DOHH2 (cell line): ENCODE measurements at regions not wholly inside any gene's neighbourhood (a gene's known extent, or its start where the extent isn't known, plus 50 kb on each side); places are given as distances from the start of the nearest gene placed in this dataset.
"Not testable (repeated sequence)": the region's sequence is repeated elsewhere in the genome, so short reads cannot be mapped to it uniquely, and the experiment has no call there.

Experiments used
- H3F3A ChIP-seq: fragments of 200-600 bp; sonication (generic), shearing (Covaris generic); 2 replicates; pipeline ENCODE4 v1.6.0; 2016; ENCODE audit warnings: antibody characterized with exemption, mild to moderate bottlenecking; ENCODE audit not compliant: control insufficient read depth, insufficient read depth
- H3K27ac ChIP-seq: fragments of 200-600 bp; sonication (generic); 2 replicates; pipeline ENCODE4 v1.5.1; 2014; ENCODE audit warnings: low read depth, mild to moderate bottlenecking, low read length, moderate library complexity
- H3K27me3 ChIP-seq: fragments of 200-600 bp; sonication (generic); 2 replicates; pipeline ENCODE4 v1.6.1; 2014; ENCODE audit warnings: mild to moderate bottlenecking, low read length, mixed read lengths; ENCODE audit not compliant: control insufficient read depth
- H3K36me3 ChIP-seq: fragments of 200-600 bp; sonication (generic); 2 replicates; pipeline ENCODE4 v1.6.1; 2014; ENCODE audit warnings: mild to moderate bottlenecking, low read length, moderate library complexity, mixed read lengths; ENCODE audit not compliant: control insufficient read depth
- H3K4me1 ChIP-seq: fragments of 200-600 bp; sonication (generic); 2 replicates; pipeline ENCODE4 v1.6.1; 2014; ENCODE audit warnings: mild to moderate bottlenecking, low read length, mixed read lengths; ENCODE audit not compliant: control insufficient read depth
- H3K4me2 ChIP-seq: fragments of 200-600 bp; sonication (generic); 2 replicates; pipeline ENCODE4 v1.6.0; 2014; ENCODE audit warnings: mild to moderate bottlenecking, low read length, moderate library complexity
- H3K4me3 ChIP-seq: fragments of 200-600 bp; sonication (generic); 2 replicates; pipeline ENCODE4 v1.5.1; 2014; ENCODE audit warnings: mild to moderate bottlenecking, low read length, mixed read lengths
- H3K79me2 ChIP-seq: fragments of 200-600 bp; sonication (generic); 2 replicates; pipeline ENCODE4 v1.6.1; 2014; ENCODE audit warnings: mild to moderate bottlenecking, low read length, mixed read lengths; ENCODE audit not compliant: control insufficient read depth
- H3K9me2 ChIP-seq: fragments of 200-600 bp; sonication (generic); replicated peaks from 2 replicates; pipeline ENCODE4 v1.6.1; 2014; ENCODE audit warnings: mild to moderate bottlenecking, low read length, mixed read lengths; ENCODE audit not compliant: control insufficient read depth
- H3K9me3 ChIP-seq: fragments of 200-600 bp; sonication (generic); 2 replicates; pipeline ENCODE4 v1.6.1; 2014; ENCODE audit warnings: antibody characterized with exemption, low read length, mixed read lengths; ENCODE audit not compliant: control insufficient read depth, insufficient read depth
- H4K20me1 ChIP-seq: fragments of 200-600 bp; sonication (generic); 2 replicates; pipeline ENCODE4 v1.6.0; 2014; ENCODE audit warnings: low read depth, mild to moderate bottlenecking, antibody characterized with exemption, low read length, moderate library complexity; ENCODE audit not compliant: control insufficient read depth, insufficient read depth
- EZH2phosphoT487 ChIP-seq: fragments of 200-600 bp; sonication (generic); IDR thresholded peaks from 2 replicates; pipeline ENCODE4 v1.6.1; 2017; ENCODE audit warnings: borderline replicate concordance, mild to moderate bottlenecking, antibody characterized with exemption, low read length, moderate library complexity, mixed read lengths
- TF ChIP-seq, protein P1 (sequence below): fragments of 200-600 bp; sonication (generic); IDR thresholded peaks from one replicate; pipeline ENCODE4 v1.5.1; 2014; ENCODE audit warnings: antibody characterized with exemption, mild to moderate bottlenecking, low read depth, low read length; ENCODE audit not compliant: poor library complexity, severe bottlenecking

DNA sequence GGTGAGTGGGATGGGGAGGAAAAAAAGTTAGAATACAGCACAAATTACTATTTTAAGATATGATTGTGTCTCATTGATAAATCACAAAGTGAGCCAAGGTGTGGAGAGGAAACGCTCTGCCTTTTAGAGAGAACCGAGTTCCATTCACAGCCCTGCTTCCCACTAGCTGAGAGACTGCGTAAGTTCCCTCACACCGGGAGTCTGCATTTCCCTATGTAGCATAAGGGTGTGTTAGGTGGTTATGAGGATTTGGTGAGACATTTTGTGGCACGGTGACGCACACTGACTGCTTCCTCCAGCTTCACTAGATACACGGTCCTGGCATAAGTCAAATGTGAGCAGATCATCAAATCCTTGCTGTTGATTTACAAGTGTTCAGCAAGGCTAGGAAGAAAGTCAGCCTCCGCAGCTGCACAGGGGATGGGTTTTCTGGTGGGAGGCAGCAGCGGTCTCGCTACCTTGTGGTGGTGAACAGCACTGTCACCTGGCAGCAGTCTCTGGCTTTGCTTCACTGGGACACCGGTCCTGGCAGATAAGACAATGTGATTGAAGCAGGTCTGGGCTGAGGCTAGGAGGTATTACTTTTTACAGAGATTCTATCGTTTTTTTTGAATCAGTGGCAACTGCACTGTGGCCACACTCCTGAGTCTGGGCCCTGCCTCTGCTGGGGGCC is 312.2 kb upstream of the B3GAT1 start:
- TF ChIP-seq EZH2phosphoT487, result no peak
- TF ChIP-seq, protein P1, sequence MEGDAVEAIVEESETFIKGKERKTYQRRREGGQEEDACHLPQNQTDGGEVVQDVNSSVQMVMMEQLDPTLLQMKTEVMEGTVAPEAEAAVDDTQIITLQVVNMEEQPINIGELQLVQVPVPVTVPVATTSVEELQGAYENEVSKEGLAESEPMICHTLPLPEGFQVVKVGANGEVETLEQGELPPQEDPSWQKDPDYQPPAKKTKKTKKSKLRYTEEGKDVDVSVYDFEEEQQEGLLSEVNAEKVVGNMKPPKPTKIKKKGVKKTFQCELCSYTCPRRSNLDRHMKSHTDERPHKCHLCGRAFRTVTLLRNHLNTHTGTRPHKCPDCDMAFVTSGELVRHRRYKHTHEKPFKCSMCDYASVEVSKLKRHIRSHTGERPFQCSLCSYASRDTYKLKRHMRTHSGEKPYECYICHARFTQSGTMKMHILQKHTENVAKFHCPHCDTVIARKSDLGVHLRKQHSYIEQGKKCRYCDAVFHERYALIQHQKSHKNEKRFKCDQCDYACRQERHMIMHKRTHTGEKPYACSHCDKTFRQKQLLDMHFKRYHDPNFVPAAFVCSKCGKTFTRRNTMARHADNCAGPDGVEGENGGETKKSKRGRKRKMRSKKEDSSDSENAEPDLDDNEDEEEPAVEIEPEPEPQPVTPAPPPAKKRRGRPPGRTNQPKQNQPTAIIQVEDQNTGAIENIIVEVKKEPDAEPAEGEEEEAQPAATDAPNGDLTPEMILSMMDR, result no peak
- Histone ChIP-seq H3K79me2 (no peaks in the 10 kb centered on the region), H3K4me1 (no peaks in the 10 kb centered on the region), H3K4me2 (no peak overlapping the region), H3F3A (no peaks in the 10 kb centered on the region), H3K27ac (no peak overlapping the region), H3K4me3 (no peak overlapping the region), H3K9me2 (no peaks in the 10 kb centered on the region), H3K36me3 (no peaks in the 10 kb centered on the region), H3K9me3 (no peaks in the 10 kb centered on the region), H4K20me1 (no peaks in the 10 kb centered on the region), H3K27me3 (no peaks in the 10 kb centered on the region)

DNA sequence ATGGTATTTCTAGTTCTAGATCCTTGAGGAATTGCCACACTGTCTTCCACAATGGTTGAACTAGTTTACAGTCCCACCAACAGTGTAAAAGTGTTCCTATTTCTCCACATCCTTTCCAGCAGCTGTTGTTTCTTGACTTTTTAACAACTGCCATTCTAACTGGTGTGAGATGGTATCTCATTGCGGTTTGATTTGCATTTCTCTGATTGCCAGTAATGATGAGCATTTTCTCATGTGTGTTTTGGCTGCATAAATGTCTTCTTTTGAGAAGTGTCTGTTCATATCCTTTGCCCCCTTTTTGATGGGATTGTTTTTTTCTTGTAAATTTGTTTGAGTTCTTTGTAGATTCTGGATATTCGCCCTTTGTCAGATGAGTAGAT is 308.6 kb upstream of the B3GAT1 start:
- not testable (repeated sequence) for H3K27me3 ChIP-seq, H3K9me2 ChIP-seq, H3K4me2 ChIP-seq, H3K27ac ChIP-seq, H3F3A ChIP-seq, H3K36me3 ChIP-seq, H4K20me1 ChIP-seq, H3K9me3 ChIP-seq, H3K4me1 ChIP-seq, H3K79me2 ChIP-seq, H3K4me3 ChIP-seq

DNA sequence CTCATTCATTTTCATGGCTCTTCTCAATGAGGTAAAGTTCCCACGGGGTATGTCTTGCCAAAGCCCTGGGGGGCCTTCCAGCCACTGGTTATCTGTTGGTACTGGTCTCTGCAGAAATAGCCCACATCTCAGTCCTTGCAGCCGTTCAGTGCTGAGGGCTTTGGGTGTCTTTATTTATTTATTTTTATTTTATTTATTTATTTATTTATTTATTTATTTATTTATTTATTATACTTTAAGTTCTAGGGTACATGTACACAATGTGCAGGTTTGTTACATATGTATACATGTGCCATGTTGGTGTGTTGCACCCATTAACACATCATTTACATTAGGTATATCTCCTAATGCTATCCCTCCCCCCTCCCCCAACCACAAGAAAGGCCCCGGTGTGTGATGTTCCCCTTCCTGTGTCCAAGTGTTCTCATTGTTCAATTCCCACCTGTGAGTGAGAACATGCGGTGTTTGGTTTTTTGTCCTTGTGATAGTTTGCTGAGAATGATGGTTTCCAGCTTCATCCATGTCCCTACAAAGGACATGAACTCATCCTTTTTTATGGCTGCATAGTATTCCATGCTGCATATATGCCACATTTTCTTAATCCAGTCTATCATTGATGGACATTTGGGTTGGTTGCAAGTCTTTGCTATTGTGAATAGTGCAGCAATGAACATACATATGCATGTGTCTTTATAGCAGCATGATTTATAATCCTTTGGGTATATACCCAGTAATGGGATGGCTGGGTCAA is 308.1 kb upstream of the B3GAT1 start:
- H3K4me1 ChIP-seq, H3K9me3 ChIP-seq, H3K79me2 ChIP-seq, H3K36me3 ChIP-seq, H3F3A ChIP-seq, H3K4me2 ChIP-seq, H3K4me3 ChIP-seq, H3K27me3 ChIP-seq, H3K9me2 ChIP-seq, H4K20me1 ChIP-seq, H3K27ac ChIP-seq: not testable (repeated sequence)

DNA sequence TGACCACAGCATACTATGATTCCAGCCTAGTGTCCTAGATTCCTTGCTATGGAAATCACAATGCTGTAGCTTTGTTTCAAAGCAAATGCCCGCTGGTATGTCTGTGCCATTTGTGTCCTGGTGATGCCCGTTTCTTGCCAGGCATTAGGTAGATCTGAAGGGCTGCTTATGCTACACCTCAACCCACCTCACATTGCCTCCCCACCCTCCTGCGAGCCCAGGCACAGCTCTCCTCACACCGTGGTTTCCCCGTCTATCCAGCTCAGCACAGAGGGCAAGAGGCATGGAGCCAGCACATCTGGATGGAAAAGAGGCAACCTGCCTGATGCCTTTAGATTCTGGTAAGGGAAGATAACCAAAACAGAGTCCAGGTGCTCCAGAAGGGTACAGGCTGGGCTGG is 307.4 kb upstream of the B3GAT1 start:
- Histone ChIP-seq H3K9me3 (no peaks in the 10 kb centered on the region), H3K27me3 (peaks cover 6% of the 10 kb centered on the region; the same call in 1 of the 2 replicates), H3K36me3 (no peaks in the 10 kb centered on the region), H3K27ac (no peak overlapping the region), H3K4me3 (no peak overlapping the region), H4K20me1 (no peaks in the 10 kb centered on the region), H3F3A (no peaks in the 10 kb centered on the region), H3K79me2 (no peaks in the 10 kb centered on the region), H3K4me1 (no peaks in the 10 kb centered on the region), H3K4me2 (no peak overlapping the region), H3K9me2 (no peaks in the 10 kb centered on the region)
- TF ChIP-seq EZH2phosphoT487, result no peak
- TF ChIP-seq, protein P1, result no peak
